ENCODE measurements at regions not wholly inside any gene's neighbourhood (a gene's known extent, or its start where the extent isn't known, plus 50 kb on each side); places are given as distances from the start of the nearest gene placed in this dataset.

DNA sequence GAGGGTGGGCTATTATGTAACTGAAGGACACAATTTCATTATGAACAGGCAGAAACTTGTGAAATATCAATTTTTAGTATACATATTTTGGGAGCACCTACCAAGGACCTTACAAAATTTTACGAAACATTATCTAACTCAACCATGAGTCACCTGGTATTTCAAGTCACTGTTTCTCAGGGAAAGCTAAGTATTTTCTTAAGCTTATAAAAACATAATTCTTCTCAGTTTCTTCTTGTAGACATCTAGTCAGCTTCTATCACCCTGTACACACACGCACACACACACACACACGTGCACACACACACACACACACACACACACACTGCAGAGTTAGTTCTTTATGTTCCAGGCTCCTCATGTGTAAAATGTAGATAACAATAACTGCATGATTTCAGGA, 658.3 kb downstream of the TUSC7 start:
- DNase-seq (ENCODE audit: low read depth in 4 of 4, low spot score in 1 of 4), result no peak

DNA sequence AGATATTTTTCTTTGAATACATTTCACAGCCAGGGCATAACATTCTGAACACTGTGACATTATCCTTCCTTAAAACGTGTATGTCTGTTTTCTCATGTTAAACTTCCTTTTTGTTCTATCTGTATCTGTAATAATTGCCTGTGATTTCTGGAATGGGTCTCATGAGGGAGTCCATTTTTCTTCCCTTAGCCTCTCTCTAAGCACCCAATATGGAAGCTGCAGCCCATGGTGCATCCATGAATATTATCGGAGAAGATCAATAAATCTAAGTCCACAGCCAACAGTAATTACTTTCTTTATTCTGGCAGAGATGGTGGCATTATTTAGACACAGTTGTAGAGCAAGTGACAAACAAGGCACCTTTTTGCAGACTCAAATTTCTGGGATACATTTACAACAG, 671.1 kb downstream of the TUSC7 start:
- DNase-seq (ENCODE audit: low read depth in 4 of 4, low spot score in 1 of 4), result no peak

DNA sequence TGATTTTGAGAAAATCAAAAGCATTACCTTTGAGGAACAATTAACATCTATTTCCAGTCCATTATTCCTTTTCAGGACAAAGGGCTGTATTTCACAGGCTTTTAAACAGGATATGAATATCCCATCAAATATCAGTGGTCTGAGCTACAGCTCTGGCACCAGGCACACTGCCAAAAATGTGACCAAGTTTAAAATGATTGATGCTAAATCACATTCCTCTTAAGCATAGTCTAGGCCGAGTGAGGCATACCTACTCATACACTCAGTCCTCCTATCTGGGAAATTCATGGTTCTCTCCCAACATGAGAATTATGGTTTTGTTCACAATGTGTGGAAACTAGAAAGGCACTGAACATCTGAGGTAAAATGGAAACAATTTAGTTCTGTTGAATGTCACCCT, 683.5 kb downstream of the TUSC7 start:
- no peak for DNase-seq (ENCODE audit: low read depth in 4 of 4, low spot score in 1 of 4)

DNA sequence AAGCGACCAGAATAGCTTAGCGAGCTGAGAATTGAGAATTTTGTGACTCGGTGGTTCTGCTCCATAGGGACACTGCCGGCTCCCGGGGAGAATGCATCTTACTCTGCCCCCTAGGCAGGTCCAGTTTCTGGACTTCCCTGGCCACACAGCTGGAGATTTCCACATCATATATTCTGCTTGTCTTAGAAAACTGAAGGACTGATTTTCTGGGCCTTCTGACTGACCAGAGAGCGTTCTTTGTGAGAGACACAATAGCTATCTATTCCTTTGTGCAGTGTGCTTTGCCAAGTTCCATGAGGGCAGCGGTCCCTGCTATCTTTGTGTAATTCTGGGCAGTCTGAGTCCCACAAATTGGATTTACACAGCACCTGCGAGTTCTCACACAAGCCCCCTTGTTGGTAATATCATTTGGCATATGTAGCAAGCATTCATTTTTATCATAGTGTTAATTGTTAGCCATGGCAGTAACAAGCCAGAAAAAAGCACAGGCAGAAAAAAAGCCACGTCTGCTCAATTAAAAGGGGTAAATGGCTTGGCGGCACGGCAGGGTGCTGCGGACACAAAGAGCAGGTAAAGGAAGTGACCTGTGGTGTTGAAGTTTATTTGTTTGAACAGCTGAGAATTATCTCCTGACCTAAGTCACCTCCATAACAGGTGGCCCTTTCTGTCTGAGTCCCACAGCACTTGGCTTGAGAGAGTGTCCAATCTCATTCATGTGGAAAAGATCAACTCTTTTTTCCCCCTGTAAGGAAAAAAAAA, 688.7 kb downstream of the TUSC7 start:
- no peak for DNase-seq (ENCODE audit: low read depth in 4 of 4, low spot score in 1 of 4)

DNA sequence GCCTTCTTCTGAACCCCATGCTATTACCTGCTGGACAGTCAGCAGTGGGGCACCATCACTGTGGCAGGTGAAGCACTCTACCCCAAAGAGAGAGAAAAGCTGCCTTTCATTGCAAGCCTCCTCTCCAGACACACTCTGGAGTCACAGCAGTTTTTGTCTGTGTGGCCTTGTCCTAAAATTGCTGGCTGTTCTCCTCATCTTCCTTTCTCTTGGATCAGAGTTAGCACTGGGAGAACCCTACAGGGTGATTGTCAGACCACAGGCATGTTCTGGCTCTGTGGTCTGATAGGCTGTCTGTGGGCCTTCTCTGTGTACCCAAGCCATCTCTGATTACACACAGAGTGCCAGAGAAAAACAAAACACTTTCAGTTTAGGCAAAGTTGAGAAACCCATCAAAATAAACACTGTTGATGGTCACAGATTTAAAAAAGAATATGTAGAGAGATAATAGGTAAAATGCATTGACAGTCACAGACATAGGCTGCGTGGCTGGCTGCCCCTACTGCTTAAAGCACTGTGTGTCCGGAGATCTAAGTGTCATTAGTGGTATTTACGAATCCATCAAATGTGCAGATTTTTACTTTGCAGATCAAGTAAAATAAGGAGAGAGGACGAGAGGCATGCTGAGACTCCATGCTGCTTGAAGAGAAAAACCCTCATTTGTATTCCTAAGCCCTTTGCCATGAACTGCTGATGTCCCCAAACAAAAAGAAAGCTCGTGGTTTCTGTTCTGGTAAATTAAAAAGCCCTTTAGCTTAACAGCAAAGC, 689.9 kb downstream of the TUSC7 start:
- DNase-seq (ENCODE audit: low read depth in 4 of 4, low spot score in 1 of 4), result no peak

- no peak for DNase-seq (ENCODE audit: low read depth in 4 of 4, low spot score in 1 of 4)
Observed at GRCh38 chr3:117400303-117400702, 690.7 kb downstream of the TUSC7 start.

DNA sequence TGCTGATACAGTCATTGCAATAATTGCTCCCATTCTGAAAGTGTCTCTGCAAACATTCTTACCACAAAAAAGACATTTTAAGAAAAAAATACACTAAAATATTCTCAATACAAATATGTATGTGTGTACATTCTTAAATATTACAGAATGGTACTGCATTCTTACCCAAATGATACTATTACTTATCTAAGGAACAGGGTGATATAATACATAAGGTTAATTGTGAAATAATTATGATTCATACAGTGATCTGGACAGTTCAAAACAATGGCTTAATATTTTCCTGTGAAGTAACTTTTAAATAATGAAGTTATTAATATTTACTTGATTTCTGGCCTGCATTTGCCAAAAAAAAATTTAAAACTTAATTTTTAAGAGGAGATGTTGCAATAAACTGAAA, 694.6 kb downstream of the TUSC7 start:
- DNase-seq (ENCODE audit: low read depth in 4 of 4, low spot score in 1 of 4), result no peak

DNA sequence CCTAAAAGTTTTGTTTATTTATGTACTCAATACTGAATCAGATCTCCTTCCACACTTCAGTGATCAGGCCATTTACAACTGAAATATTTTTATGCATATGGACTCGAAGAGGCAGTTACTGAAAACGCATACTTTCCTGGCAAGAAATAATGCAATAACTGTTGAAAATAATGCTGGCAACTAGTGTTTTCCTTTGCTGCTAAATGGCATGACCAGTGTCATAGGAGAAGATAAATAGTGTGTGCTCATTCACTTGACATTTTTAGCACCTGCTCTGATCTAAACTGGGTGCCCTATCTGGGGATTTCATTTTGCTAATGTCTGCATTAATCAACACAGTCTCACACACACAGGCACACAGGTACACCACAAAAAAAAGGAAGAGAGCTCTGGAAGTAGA, 695.2 kb downstream of the TUSC7 start:
- DNase-seq (ENCODE audit: low read depth in 4 of 4, low spot score in 1 of 4), result no peak

DNA sequence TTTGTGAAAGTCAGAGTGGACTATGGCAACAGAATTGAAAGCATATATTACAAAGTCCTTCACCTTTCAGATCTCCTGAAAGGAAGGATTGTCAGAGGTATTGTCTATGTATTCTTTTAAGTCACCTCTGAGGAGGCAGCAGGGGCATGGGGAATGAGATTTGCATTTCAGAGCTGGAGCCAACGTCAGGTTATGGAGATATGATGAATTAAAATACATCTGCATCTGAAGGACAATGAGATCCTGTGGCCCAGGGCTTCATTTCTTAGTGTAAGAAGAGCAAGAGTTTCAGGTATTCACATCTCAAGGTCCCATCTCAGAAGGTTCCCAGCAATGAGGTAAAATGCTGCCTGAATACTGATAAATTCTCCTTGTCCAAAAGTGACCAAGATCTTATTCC, 695.8 kb downstream of the TUSC7 start:
- DNase-seq (ENCODE audit: low read depth in 4 of 4, low spot score in 1 of 4), result no peak

- DNase-seq (ENCODE audit: low read depth in 4 of 4, low spot score in 1 of 4), result no peak
Observed at GRCh38 chr3:117407317-117407716, 697.7 kb downstream of the TUSC7 start.

- DNase-seq (ENCODE audit: low read depth in 4 of 4, low spot score in 1 of 4), result no peak
Observed at GRCh38 chr3:117408811-117409210, 699.2 kb downstream of the TUSC7 start.

GRCh38 chr3:117409256-117409655, 699.7 kb downstream of the TUSC7 start:
- DNase-seq (ENCODE audit: low read depth in 4 of 4, low spot score in 1 of 4), result no peak

DNA sequence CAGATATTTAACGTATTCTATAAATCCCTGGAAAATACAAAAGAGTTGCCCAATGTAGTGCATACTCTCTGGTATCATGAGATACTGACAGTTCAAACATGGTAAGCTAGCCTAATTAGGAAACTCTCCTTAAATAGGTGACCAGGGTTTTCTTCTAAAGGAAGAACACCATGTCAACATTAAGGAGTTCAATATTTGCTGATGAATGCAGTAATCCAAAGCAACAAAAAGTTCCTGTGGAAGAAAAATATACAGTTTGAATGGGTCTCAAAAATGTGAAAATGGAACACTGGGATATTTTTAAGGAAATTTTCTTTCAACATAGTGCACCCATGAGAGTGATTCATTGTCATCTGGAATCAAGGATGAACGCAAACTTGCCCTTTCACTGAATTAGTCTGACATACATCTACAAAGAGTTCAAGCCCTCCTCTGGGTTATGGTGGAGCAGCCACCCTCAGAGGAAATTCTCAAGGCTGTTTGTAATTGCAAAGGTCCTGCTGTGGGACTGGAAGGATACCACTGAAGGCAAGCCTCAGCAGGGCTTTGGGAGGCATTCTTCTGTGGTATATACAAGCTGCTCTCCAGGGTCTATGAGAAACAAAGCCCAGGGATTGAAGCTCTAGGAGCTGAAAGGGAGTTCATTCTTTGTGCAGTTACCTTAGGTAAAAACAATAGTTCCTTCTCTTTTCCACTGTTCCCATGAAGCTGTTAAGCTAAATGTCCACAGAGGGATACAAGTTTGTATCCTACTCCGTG, 700.3 kb downstream of the TUSC7 start:
- DNase-seq (ENCODE audit: low read depth in 4 of 4, low spot score in 1 of 4), result no peak

DNA sequence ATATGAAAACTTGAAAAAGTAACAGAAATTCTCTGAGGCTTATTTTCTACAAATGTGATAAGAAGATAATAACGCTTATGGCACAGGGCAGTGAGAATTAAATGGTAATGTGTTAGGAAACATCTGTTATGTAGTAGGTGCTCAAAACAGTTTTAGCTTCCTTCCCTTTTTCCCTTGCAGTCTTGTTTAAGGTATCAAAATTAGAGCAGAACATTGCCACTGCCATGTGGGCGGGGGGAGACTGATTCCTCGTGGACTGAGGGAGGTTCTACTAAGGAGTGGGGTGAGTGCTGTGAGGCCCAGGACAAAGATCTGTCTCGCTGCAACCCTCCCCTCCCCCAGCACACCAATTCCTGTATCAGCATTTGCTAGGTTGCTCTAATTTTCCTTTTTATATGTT, 702.4 kb downstream of the TUSC7 start:
- DNase-seq (ENCODE audit: low read depth in 4 of 4, low spot score in 1 of 4), result no peak

DNA sequence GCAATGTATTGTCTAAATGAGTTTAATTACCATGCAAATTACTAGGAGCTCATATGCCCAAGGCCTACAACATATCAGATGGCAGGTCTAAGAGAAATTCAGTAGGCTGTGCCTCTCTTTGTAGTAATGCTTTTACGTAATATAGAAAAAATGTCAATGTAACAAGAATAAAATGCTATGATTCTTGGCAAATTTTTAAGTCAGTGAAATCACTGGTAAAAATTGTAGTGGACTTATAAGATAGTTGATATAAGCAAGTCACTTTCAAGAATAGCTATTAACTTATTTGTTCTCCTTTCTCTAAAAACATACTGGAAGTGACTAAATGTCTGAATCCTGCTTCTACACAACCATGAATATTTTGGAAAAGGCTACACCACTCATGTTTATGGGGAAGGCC, 707.8 kb downstream of the TUSC7 start:
- no peak for DNase-seq (ENCODE audit: low read depth in 4 of 4, low spot score in 1 of 4)

GRCh38 chr3:117427081-117427480, 717.5 kb downstream of the TUSC7 start:
- DNase-seq (ENCODE audit: low read depth in 4 of 4, low spot score in 1 of 4), result no peak

GRCh38 chr3:117433427-117433826, 723.8 kb downstream of the TUSC7 start:
- DNase-seq (ENCODE audit: low read depth in 4 of 4, low spot score in 1 of 4), result no peak

GRCh38 chr3:117434661-117435412, 725.3 kb downstream of the TUSC7 start:
- no peak for DNase-seq (ENCODE audit: low read depth in 4 of 4, low spot score in 1 of 4)

DNA sequence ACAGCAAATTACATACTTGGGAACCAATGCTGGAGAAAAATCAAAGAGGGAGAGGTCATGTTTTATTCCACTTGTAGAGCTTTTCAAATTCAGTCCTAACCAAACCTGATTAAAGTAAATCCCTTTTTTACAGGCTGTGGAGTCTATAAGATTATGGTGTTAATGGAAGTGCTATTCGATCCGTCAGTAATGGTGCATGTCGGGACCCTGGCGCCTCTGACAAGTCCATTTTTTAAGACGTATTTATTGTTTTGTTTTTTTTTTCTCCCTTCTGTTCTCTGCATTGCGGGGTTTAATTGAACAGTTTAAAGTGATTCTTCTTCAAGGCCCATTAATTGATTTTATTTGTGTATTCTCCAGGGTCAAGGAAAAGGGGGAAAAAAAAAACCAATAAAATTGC, 725.9 kb downstream of the TUSC7 start:
- DNase-seq (ENCODE audit: low read depth in 4 of 4, low spot score in 1 of 4), result no peak

- no peak for DNase-seq (ENCODE audit: low read depth in 4 of 4, low spot score in 1 of 4)
Observed at GRCh38 chr3:117439812-117440211, 730.2 kb downstream of the TUSC7 start.

DNA sequence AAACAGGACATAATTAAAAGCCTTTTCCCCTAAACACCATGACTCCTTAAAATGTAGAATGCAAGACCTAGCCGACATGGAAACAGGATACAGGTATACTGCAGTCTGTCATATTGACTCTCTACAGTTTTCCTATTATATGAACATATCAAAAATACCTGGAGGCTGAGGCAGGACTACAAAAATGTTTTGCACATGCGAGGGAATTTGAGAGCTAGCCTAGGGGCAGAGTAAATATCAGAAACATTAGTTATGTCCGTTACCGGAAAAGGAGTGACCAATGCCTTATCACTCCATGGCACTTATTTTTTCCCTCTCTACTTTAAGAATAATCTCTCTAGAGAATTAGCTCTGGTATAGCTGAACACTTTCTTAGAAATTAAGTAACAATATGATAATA, 732.3 kb downstream of the TUSC7 start:
- no peak for DNase-seq (ENCODE audit: low read depth in 4 of 4, low spot score in 1 of 4)

All from stimulated activated CD4-positive, alpha-beta T cell treated with anti-CD3 and anti-CD28 coated beads, Interleukin-1b, Interleukin-23, amount 100 ng/mL, for 24 hours (primary cell).